Breast epithelium (tissue), 4 donors: ENCODE measurements at regions not wholly inside any gene's neighbourhood (a gene's known extent, or its start where the extent isn't known, plus 50 kb on each side); places are given as distances from the start of the nearest gene placed in this dataset.
"Not testable (repeated sequence)": the region's sequence is repeated elsewhere in the genome, so short reads cannot be mapped to it uniquely, and the experiment has no call there.

ENCODE experiments used
- DNase-seq, 2 donors: peaks; one replicate each; pipeline ENCODE4 v3.0.0-alpha.2; 2019; ENCODE audit warnings: low spot score in 2 of 2
- H3K27ac ChIP-seq, 2 donors: fragments of 200-600 bp; sonication (generic) in 1 of 2; one replicate each; pipeline ENCODE4 v1.5.1; 2016 to 2019; ENCODE audit warnings: mild to moderate bottlenecking in 1 of 2
- H3K27me3 ChIP-seq, 2 donors: fragments of 200-600 bp; sonication (generic) in 1 of 2; one replicate each; pipeline versions ENCODE4 v1.5.1 to v1.6.0; 2017 to 2019; ENCODE audit warnings: control low read depth in 1 of 2, mild to moderate bottlenecking in 1 of 2
- H3K36me3 ChIP-seq: fragments of 200-600 bp; one replicate; pipeline ENCODE4 v1.5.1; 2019
- H3K4me1 ChIP-seq, 2 donors: fragments of 200-600 bp; sonication (generic); one replicate each; pipeline ENCODE4 v1.5.1; 2016 to 2019; ENCODE audit warnings: control low read depth in 1 of 2
- H3K4me3 ChIP-seq, 3 donors: fragments of 200-600 bp; sonication (generic); 1 replicate in 2 of 3; 2 replicates in 1 of 3; pipeline ENCODE4 v1.5.1; 2016 to 2019; ENCODE audit warnings: mild to moderate bottlenecking in 3 of 3, moderate library complexity in 2 of 3
- H3K9me3 ChIP-seq, 2 donors: fragments of 200-600 bp; sonication (generic) in 1 of 2; one replicate each; pipeline ENCODE4 v1.5.1; 2016 to 2019; ENCODE audit warnings: control low read depth in 1 of 2
- POLR2A ChIP-seq: fragments of 450-650 bp; IDR thresholded peaks from one replicate; pipeline ENCODE4 v1.6.1; 2016; ENCODE audit warnings: antibody characterized with exemption, mild to moderate bottlenecking, moderate library complexity
- POLR2AphosphoS5 ChIP-seq, 3 donors: sonication (generic); formaldehyde crosslinking; IDR thresholded peaks; one replicate each; pipeline ENCODE4 v1.6.1; 2017; ENCODE audit warnings: antibody characterized with exemption in 3 of 3
- intact Hi-C: fragments of 100-400 bp; cut with DNase I; formaldehyde crosslinking; loops from one replicate; pipeline ENCODE4 v1.15.1; 2023; ENCODE audit warnings: low total_unique reads
- TF ChIP-seq, protein P1 (sequence below), 3 donors: fragments of 450-650 bp; IDR thresholded peaks; one replicate each; pipeline ENCODE4 v1.5.1; 2016 to 2017; ENCODE audit warnings: antibody characterized with exemption in 3 of 3, mild to moderate bottlenecking in 3 of 3, moderate library complexity in 3 of 3

DNA sequence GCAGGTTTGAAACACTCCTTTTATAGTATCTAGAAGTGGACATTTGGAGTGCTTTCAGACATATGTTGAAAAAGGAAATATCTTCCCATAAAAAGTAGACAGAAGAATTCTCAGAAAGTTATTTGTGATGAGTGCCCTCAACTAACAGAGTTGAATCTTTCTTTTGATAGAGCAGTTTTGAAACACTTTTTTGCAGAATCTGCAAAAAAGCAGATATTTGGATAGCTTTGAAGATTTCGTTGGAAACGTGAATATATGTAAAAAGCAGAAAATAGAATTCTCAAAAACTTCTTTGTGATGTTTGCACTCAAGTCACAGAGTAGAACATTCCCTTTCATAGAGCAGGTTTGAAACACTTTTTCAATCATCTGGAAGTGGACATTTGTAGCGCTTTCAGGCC lies 676.4 kb upstream of the ZNF337 start:
- intact Hi-C loops, H3K27me3 ChIP-seq, H3K36me3 ChIP-seq, H3K4me3 ChIP-seq, H3K4me1 ChIP-seq, H3K27ac ChIP-seq, H3K9me3 ChIP-seq, DNase-seq: not testable (repeated sequence)

DNA sequence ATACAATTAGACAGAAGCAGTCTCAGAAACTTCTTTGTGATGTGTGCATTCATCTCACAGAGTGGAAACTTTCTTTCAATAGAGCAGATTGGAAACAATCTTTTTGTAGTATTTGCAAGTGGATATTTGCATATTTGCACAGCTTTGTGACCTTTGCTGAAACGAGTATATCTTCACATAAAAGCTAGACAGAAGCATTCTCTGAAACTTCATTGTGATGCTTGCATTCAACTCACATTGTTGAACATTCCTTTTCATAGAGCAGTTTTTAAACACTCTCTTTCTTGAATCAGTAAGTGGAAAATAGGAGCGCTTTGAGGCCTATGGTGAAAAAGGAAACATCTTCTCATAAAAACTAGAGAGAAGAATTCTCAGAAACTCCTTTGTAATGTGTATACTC lies 657.9 kb upstream of the ZNF337 start:
- DNase-seq: no peak
- no peaks in the 10 kb centered on the region for H3K27me3 ChIP-seq
- H3K9me3 ChIP-seq: no peaks in the 10 kb centered on the region
- H3K4me1 ChIP-seq: no peaks in the 10 kb centered on the region
- no peaks in the 10 kb centered on the region for H3K36me3 ChIP-seq
- TF ChIP-seq POLR2AphosphoS5 (IDR thresholded peaks at IDR 0.05) (no peak), POLR2A (no peak)
- TF ChIP-seq, protein P1, sequence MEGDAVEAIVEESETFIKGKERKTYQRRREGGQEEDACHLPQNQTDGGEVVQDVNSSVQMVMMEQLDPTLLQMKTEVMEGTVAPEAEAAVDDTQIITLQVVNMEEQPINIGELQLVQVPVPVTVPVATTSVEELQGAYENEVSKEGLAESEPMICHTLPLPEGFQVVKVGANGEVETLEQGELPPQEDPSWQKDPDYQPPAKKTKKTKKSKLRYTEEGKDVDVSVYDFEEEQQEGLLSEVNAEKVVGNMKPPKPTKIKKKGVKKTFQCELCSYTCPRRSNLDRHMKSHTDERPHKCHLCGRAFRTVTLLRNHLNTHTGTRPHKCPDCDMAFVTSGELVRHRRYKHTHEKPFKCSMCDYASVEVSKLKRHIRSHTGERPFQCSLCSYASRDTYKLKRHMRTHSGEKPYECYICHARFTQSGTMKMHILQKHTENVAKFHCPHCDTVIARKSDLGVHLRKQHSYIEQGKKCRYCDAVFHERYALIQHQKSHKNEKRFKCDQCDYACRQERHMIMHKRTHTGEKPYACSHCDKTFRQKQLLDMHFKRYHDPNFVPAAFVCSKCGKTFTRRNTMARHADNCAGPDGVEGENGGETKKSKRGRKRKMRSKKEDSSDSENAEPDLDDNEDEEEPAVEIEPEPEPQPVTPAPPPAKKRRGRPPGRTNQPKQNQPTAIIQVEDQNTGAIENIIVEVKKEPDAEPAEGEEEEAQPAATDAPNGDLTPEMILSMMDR (IDR thresholded peaks at IDR 0.05): no peak
- no peak overlapping the region for H3K27ac ChIP-seq
- intact Hi-C loops: no loop called here
- H3K4me3 ChIP-seq: no peak overlapping the region

DNA sequence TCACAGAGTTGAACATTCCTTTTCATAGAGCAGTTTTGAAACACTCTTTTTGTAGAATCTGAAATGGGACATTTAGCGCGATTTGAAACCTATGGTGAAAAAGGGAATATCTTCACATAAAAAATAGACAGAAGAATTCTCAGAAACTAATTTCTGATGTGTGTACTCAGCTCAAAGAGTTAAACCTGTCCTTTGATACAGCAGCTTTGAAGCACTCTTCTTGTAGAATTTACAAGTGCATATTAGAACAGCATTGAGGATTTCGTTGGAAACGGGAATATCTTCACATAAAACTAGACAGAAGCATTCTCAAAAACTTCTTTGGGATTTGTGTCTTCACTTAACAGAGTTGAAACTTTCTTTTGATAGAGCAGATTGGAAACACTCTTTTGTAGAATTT lies 650.7 kb upstream of the ZNF337 start:
- H3K4me1 ChIP-seq: no peaks in the 10 kb centered on the region
- H3K36me3 ChIP-seq: no peaks in the 10 kb centered on the region
- TF ChIP-seq, protein P1 (IDR thresholded peaks at IDR 0.05): no peak
- TF ChIP-seq POLR2A (no peak), POLR2AphosphoS5 (IDR thresholded peaks at IDR 0.05) (no peak)
- intact Hi-C loops: no loop called here
- no peak overlapping the region for H3K27ac ChIP-seq
- DNase-seq: no peak
- H3K9me3 ChIP-seq: no peaks in the 10 kb centered on the region
- no peaks in the 10 kb centered on the region for H3K27me3 ChIP-seq
- H3K4me3 ChIP-seq: no peak overlapping the region

DNA sequence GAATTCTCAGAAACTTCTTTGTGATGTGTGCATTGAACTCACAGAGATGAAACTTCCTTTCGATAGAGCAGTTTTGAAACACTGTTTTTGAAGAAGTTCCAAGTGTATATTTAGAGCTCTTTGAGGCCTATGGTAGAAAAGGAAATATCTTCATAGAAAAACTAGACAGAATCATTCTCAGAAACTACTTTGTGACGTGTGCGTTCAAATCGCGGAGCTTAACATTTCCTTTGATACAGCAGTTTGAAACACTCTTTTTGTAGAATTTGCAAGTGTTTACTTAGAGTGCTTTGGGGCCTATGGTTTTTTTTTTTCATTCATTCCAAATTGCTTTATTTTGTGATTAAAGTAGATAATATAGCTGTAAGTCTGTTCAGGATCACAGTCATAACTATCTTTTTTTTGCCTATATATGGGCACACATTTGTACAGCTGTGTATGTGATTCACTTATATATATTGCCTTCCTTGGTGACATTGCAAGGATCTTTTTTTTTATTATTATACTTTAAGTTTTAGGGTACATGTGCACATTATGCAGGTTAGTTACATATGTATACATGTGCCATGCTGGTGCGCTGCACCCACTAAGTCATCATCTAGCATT lies 643.9 kb upstream of the ZNF337 start:
- H3K9me3 ChIP-seq, DNase-seq, H3K36me3 ChIP-seq, H3K27ac ChIP-seq, H3K4me3 ChIP-seq, intact Hi-C loops, H3K4me1 ChIP-seq, H3K27me3 ChIP-seq: not testable (repeated sequence)

DNA sequence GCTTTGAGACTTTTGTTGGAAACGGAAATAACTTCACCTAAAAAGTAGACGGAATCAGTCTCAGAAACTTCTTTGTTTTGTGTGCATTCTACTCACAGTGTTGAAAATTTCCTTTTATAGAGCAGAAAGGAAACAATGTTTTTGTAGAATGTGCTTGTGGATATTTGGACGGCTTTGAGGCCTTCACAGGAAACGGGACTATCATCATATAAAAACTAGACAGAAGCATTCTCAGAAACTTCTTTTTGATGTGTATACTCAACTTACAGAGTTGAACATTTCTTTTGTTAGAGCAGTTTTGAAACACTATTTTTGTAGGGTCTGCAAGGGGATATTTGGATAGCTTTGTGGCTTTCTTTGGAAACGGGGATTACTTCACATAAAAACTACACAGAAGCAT lies 627.5 kb upstream of the ZNF337 start:
- H3K9me3 ChIP-seq: no peaks in the 10 kb centered on the region
- intact Hi-C loops: no loop called here
- no peak overlapping the region for H3K27ac ChIP-seq
- H3K36me3 ChIP-seq: no peaks in the 10 kb centered on the region
- no peak for DNase-seq
- H3K27me3 ChIP-seq: no peaks in the 10 kb centered on the region
- TF ChIP-seq POLR2A: no peak
- no peak for TF ChIP-seq POLR2AphosphoS5 (IDR thresholded peaks at IDR 0.05)
- TF ChIP-seq, protein P1 (IDR thresholded peaks at IDR 0.05): no peak
- H3K4me3 ChIP-seq: no peak overlapping the region
- H3K4me1 ChIP-seq: no peaks in the 10 kb centered on the region

DNA sequence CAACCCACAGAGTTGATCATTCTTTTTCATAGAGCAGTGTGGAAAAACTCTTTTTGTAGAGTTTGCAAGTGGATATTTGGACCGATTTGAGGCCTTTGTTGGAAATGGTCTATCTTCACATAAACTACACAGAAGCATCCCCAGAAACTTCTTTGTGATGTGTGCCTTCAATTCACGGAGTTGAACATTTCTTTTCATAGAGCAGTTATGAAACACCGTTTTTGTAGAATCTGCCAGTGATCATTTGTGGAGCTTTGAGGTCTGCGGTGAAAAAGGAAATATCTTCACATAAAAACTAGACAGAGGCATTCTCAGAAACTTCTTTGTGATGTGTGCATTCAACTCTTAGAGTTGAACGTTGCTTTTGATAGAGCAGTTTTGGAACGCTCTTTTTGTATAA lies 618.4 kb upstream of the ZNF337 start:
- H3K4me1 ChIP-seq: no peaks in the 10 kb centered on the region
- no peak overlapping the region for H3K27ac ChIP-seq
- no peak for DNase-seq
- no peak for TF ChIP-seq POLR2A
- TF ChIP-seq, protein P1 (IDR thresholded peaks at IDR 0.05): no peak
- no peak for TF ChIP-seq POLR2AphosphoS5 (IDR thresholded peaks at IDR 0.05)
- no peaks in the 10 kb centered on the region for H3K9me3 ChIP-seq
- no peaks in the 10 kb centered on the region for H3K36me3 ChIP-seq
- intact Hi-C loops: no loop called here
- H3K27me3 ChIP-seq: no peaks in the 10 kb centered on the region
- H3K4me3 ChIP-seq: no peak overlapping the region

DNA sequence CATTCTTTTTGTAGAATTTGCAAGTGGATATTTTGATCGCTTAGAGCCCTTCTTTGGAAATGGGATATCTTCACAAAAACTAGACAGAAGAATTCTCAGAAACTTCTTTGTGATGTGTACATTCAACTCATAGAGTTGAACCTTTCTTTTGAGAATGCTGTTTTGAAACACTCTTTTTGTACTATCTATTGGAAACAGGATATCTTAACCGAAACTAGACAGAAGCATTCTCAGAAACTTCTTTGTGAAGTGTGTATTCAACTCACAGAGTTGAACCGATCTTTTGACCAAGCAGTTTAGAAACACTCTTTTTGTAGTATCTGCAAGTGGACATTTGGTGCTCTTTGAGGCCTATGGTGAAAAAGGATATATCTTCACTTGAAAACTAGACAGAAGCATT lies 613.1 kb upstream of the ZNF337 start:
- DNase-seq, intact Hi-C loops: not testable (repeated sequence)

More for the DNA sequence above, 613.1 kb upstream of the ZNF337 start:
- not testable (repeated sequence) for H3K27ac ChIP-seq, H3K27me3 ChIP-seq, H3K4me3 ChIP-seq, H3K9me3 ChIP-seq, H3K36me3 ChIP-seq, H3K4me1 ChIP-seq
